Body of pancreas (tissue), 4 donors: ENCODE measurements at regions not wholly inside any gene's neighbourhood (a gene's known extent, or its start where the extent isn't known, plus 50 kb on each side); places are given as distances from the start of the nearest gene placed in this dataset.

Source experiments
- POLR2A ChIP-seq, 3 donors: fragments of 450-650 bp; IDR thresholded peaks; one replicate each; pipeline ENCODE4 v1.6.1; 2016; ENCODE audit warnings: antibody characterized with exemption in 3 of 3, mild to moderate bottlenecking in 2 of 3
- TF ChIP-seq, protein P1 (sequence below), 7 experiments: fragments of 450-650 bp in 4 of 7; fragments of 200-600 bp in 3 of 7; sonication (generic) in 3 of 7; IDR thresholded peaks; one replicate each; pipeline ENCODE4 v1.5.1; 2016 to 2019; ENCODE audit warnings: antibody characterized with exemption in 7 of 7

DNA sequence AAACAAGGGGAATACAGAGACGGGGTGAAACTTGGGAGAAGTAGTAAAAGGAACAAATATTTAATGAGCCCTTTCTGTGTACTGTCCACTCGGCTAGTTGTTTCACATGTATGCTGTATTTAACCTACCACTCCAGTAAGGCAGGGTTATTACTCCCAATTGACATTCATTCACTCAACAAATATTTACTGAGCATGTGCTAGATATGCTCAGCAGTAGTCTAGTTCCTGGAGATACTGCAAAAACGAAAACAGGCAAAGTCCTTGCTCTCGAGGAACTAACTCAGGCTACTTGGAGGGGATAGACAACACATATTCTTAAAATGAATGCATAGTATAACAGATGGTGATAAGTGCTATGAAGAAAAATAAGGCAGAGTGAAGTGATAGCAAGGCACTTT lies 207.3 kb downstream of the SS18 start:
- TF ChIP-seq, protein P1, sequence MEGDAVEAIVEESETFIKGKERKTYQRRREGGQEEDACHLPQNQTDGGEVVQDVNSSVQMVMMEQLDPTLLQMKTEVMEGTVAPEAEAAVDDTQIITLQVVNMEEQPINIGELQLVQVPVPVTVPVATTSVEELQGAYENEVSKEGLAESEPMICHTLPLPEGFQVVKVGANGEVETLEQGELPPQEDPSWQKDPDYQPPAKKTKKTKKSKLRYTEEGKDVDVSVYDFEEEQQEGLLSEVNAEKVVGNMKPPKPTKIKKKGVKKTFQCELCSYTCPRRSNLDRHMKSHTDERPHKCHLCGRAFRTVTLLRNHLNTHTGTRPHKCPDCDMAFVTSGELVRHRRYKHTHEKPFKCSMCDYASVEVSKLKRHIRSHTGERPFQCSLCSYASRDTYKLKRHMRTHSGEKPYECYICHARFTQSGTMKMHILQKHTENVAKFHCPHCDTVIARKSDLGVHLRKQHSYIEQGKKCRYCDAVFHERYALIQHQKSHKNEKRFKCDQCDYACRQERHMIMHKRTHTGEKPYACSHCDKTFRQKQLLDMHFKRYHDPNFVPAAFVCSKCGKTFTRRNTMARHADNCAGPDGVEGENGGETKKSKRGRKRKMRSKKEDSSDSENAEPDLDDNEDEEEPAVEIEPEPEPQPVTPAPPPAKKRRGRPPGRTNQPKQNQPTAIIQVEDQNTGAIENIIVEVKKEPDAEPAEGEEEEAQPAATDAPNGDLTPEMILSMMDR (IDR thresholded peaks at IDR 0.05), result no peak
- no peak for TF ChIP-seq POLR2A (IDR thresholded peaks at IDR 0.05)
